Suprapubic skin (tissue), 4 donors: ENCODE measurements at regions not wholly inside any gene's neighbourhood (a gene's known extent, or its start where the extent isn't known, plus 50 kb on each side); places are given as distances from the start of the nearest gene placed in this dataset.

Experiments used
- DNase-seq, 2 donors: peaks; one replicate each; pipeline ENCODE4 v3.0.0-alpha.2; 2019; ENCODE audit warnings: low spot score in 2 of 2
- H3K27ac ChIP-seq: fragments of 200-600 bp; sonication (generic); one replicate; pipeline ENCODE4 v1.5.1; 2019
- H3K27me3 ChIP-seq: fragments of 200-600 bp; sonication (generic); one replicate; pipeline ENCODE4 v1.5.1; 2019
- H3K36me3 ChIP-seq: fragments of 200-600 bp; sonication (generic); one replicate; pipeline ENCODE4 v1.5.1; 2019
- H3K4me1 ChIP-seq: fragments of 200-600 bp; sonication (generic); one replicate; pipeline ENCODE4 v1.5.1; 2019
- H3K4me3 ChIP-seq: fragments of 200-600 bp; sonication (generic); one replicate; pipeline ENCODE4 v1.5.1; 2019; ENCODE audit warnings: mild to moderate bottlenecking
- H3K9me3 ChIP-seq: fragments of 200-600 bp; sonication (generic); one replicate; pipeline ENCODE4 v1.5.1; 2019
- CTCF ChIP-seq, 2 donors: fragments of 200-600 bp in 1 of 2; fragments of 450-650 bp in 1 of 2; sonication (generic) in 1 of 2; IDR thresholded peaks; one replicate each; pipeline ENCODE4 v1.5.1; 2016 to 2019; ENCODE audit warnings: antibody characterized with exemption in 2 of 2, mild to moderate bottlenecking in 1 of 2, moderate library complexity in 1 of 2
- EP300 ChIP-seq: sonication (generic); formaldehyde crosslinking; IDR thresholded peaks from one replicate; pipeline ENCODE4 v1.6.1; 2017; ENCODE audit warnings: antibody characterized with exemption
- POLR2A ChIP-seq, 2 donors: fragments of 450-650 bp; IDR thresholded peaks; one replicate each; pipeline ENCODE4 v1.6.1; 2017; ENCODE audit warnings: antibody characterized with exemption in 2 of 2, mild to moderate bottlenecking in 2 of 2, moderate library complexity in 2 of 2
- POLR2AphosphoS5 ChIP-seq, 3 donors: sonication (generic); formaldehyde crosslinking; IDR thresholded peaks; one replicate each; pipeline ENCODE4 v1.6.1; 2017; ENCODE audit warnings: antibody characterized with exemption in 3 of 3
- WGBS: methylation state at CpG from one replicate; pipeline ENCODE4 v1.1.5; 2018; 5-methylcytosine and 5-hydroxymethylcytosine counted together

- 92% methylated on average over 3 of the region's 3 CpGs for WGBS
- H3K4me3 ChIP-seq = no peak overlapping the region
- no peaks in the 10 kb centered on the region for H3K9me3 ChIP-seq
- TF ChIP-seq EP300 (no peak), POLR2AphosphoS5 (IDR thresholded peaks at IDR 0.05) (no peak), CTCF (IDR thresholded peaks at IDR 0.05) (no peak), POLR2A (IDR thresholded peaks at IDR 0.05) (no peak)
- H3K27me3 ChIP-seq = no peaks in the 10 kb centered on the region
- H3K36me3 ChIP-seq = no peaks in the 10 kb centered on the region
- H3K27ac ChIP-seq = no peak overlapping the region
- no peak for DNase-seq
- H3K4me1 ChIP-seq = peaks cover 2% of the 10 kb centered on the region
Measured at GRCh38 chr5:109951348-109951747, 261.6 kb downstream of the MAN2A1 start.

- Histone ChIP-seq H3K4me3 (no peak overlapping the region), H3K27ac (no peak overlapping the region), H3K4me1 (no peaks in the 10 kb centered on the region), H3K9me3 (no peaks in the 10 kb centered on the region), H3K36me3 (no peaks in the 10 kb centered on the region), H3K27me3 (no peaks in the 10 kb centered on the region)
- WGBS = 83% methylated on average over 5 of the region's 5 CpGs
- DNase-seq = no peak
- TF ChIP-seq POLR2A (IDR thresholded peaks at IDR 0.05) (no peak), POLR2AphosphoS5 (IDR thresholded peaks at IDR 0.05) (no peak), CTCF (IDR thresholded peaks at IDR 0.05) (no peak), EP300 (no peak)
Measured at GRCh38 chr5:109951758-109952157, 262.0 kb downstream of the MAN2A1 start.

- Histone ChIP-seq H3K9me3 (no peaks in the 10 kb centered on the region), H3K27me3 (no peaks in the 10 kb centered on the region), H3K36me3 (no peaks in the 10 kb centered on the region), H3K4me3 (no peak overlapping the region), H3K27ac (no peak overlapping the region), H3K4me1 (no peaks in the 10 kb centered on the region)
- 84% methylated on average over 1 of the region's 1 CpG for WGBS
- TF ChIP-seq CTCF (IDR thresholded peaks at IDR 0.05) (no peak), POLR2AphosphoS5 (IDR thresholded peaks at IDR 0.05) (no peak), POLR2A (IDR thresholded peaks at IDR 0.05) (no peak), EP300 (no peak)
- no peak for DNase-seq
Measured at GRCh38 chr5:109953761-109954160, 264.0 kb downstream of the MAN2A1 start.

GRCh38 chr5:109956884-109957283, 267.2 kb downstream of the MAN2A1 start:
- Histone ChIP-seq H3K27me3 (no peaks in the 10 kb centered on the region), H3K36me3 (no peaks in the 10 kb centered on the region), H3K4me3 (no peak overlapping the region), H3K4me1 (no peaks in the 10 kb centered on the region), H3K27ac (no peak overlapping the region), H3K9me3 (no peaks in the 10 kb centered on the region)
- DNase-seq = no peak
- TF ChIP-seq CTCF (IDR thresholded peaks at IDR 0.05) (no peak), EP300 (no peak), POLR2A (IDR thresholded peaks at IDR 0.05) (no peak), POLR2AphosphoS5 (IDR thresholded peaks at IDR 0.05) (no peak)
- 63% methylated on average over 3 of the region's 3 CpGs for WGBS

GRCh38 chr5:109958082-109958481, 268.4 kb downstream of the MAN2A1 start:
- no peaks in the 10 kb centered on the region for H3K36me3 ChIP-seq
- WGBS = 91% methylated on average over 5 of the region's 5 CpGs
- no peak for TF ChIP-seq EP300
- no peak for TF ChIP-seq POLR2A (IDR thresholded peaks at IDR 0.05)
- TF ChIP-seq CTCF (IDR thresholded peaks at IDR 0.05) = no peak
- no peak for TF ChIP-seq POLR2AphosphoS5 (IDR thresholded peaks at IDR 0.05)
- no peaks in the 10 kb centered on the region for H3K9me3 ChIP-seq
- DNase-seq = no peak
- H3K27ac ChIP-seq = no peak overlapping the region
- no peaks in the 10 kb centered on the region for H3K4me1 ChIP-seq
- H3K27me3 ChIP-seq = no peaks in the 10 kb centered on the region
- no peak overlapping the region for H3K4me3 ChIP-seq
